ENCODE measurements at regions not wholly inside any gene's neighbourhood (a gene's known extent, or its start where the extent isn't known, plus 50 kb on each side); places are given as distances from the start of the nearest gene placed in this dataset.

DNA sequence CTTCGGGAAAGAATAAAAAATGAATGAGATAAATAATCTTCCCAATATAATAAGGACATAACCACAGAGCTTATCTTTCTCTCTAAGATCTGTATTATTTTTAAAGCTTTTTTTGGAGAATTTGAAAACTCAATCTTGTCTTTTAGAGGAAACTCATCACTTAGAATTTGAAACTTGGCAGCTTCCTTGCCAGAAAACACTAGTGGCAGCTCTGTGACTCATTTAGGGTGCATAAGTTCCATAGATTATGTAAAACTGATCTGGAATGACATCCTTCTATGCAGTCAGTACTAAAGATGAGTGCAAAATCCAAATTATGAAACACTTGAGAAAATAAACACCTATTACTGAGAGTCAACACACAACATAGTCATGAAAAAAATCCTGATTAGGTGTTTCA, 848.0 kb downstream of the DACH1 start:
- Mint-ChIP-seq H3K36me3 (ENCODE audit: low read depth, unreplicated experiment) (no peaks in the 10 kb centered on the region), H3K4me1 (ENCODE audit: low read depth, unreplicated experiment) (peaks cover 5% of the 10 kb centered on the region), H3K27ac (ENCODE audit: unreplicated experiment) (no peak overlapping the region), H3K27me3 (ENCODE audit: low read depth, unreplicated experiment) (no peaks in the 10 kb centered on the region), H3K9me3 (ENCODE audit: unreplicated experiment) (no peaks in the 10 kb centered on the region), H3K4me3 (ENCODE audit: unreplicated experiment) (no peak overlapping the region)
- H3K9ac ChIP-seq (ENCODE audit: low read length), result no peak overlapping the region
- H3K4me2 ChIP-seq (ENCODE audit: low read length), result no peak overlapping the region
- H3K27me3 ChIP-seq (ENCODE audit: insufficient read depth, low read length), result no peaks in the 10 kb centered on the region
- TF ChIP-seq CTCF (IDR thresholded peaks at IDR 0.05; ENCODE audit: insufficient read depth, low read depth, low read length) (no peak), EZH2 (IDR thresholded peaks at IDR 0.05; ENCODE audit: insufficient read depth, low read length) (no peak)
- no peak overlapping the region for H2AFZ ChIP-seq (ENCODE audit: low read depth, low read length)
- no peak for FAIRE-seq
- no peaks in the 10 kb centered on the region for H4K20me1 ChIP-seq (ENCODE audit: insufficient read depth, low read length)
- no peak overlapping the region for H3K27ac ChIP-seq (ENCODE audit: low read depth, low read length)
- H3K4me1 ChIP-seq (ENCODE audit: insufficient read depth, low read length), result no peaks in the 10 kb centered on the region
- H3K4me3 ChIP-seq (ENCODE audit: insufficient read depth, low read depth, low read length), result no peak overlapping the region
- no peaks in the 10 kb centered on the region for H3K36me3 ChIP-seq (ENCODE audit: insufficient read depth, low read length)
- no peaks in the 10 kb centered on the region for H3K79me2 ChIP-seq (ENCODE audit: insufficient read depth, low read length)
- no peaks in the 10 kb centered on the region for H3K9me3 ChIP-seq (ENCODE audit: insufficient read depth, low read depth, low read length)
- no peak for DNase-seq (ENCODE audit: low read depth)

DNA sequence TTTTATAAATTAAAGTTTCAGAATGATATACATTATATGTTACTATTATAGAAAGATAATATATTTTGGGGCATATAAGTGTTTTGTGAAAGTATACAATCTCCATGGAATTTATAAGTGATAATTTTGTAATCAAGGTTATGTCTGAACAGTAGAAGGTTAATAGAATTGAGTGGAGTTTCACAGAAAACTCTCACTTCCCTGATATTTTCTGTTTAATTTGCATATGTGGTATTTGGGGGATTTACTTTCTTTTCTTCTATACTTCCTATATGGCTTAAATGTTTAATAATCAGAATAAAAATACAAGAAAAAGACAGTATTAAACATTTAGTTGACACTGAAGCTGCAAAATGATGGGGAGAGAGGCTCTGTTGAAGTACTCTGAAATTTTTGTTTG, 848.5 kb downstream of the DACH1 start:
- Histone ChIP-seq H3K9me3 (ENCODE audit: insufficient read depth, low read depth, low read length) (no peaks in the 10 kb centered on the region), H3K4me2 (ENCODE audit: low read length) (no peak overlapping the region), H3K36me3 (ENCODE audit: insufficient read depth, low read length) (no peaks in the 10 kb centered on the region), H3K27me3 (ENCODE audit: insufficient read depth, low read length) (no peaks in the 10 kb centered on the region), H3K4me3 (ENCODE audit: insufficient read depth, low read depth, low read length) (no peak overlapping the region), H2AFZ (ENCODE audit: low read depth, low read length) (no peak overlapping the region), H3K9ac (ENCODE audit: low read length) (no peak overlapping the region), H3K4me1 (ENCODE audit: insufficient read depth, low read length) (no peaks in the 10 kb centered on the region), H4K20me1 (ENCODE audit: insufficient read depth, low read length) (no peaks in the 10 kb centered on the region), H3K27ac (ENCODE audit: low read depth, low read length) (no peak overlapping the region), H3K79me2 (ENCODE audit: insufficient read depth, low read length) (no peaks in the 10 kb centered on the region)
- Mint-ChIP-seq H3K36me3 (ENCODE audit: low read depth, unreplicated experiment) (no peaks in the 10 kb centered on the region), H3K9me3 (ENCODE audit: unreplicated experiment) (no peaks in the 10 kb centered on the region), H3K27me3 (ENCODE audit: low read depth, unreplicated experiment) (no peaks in the 10 kb centered on the region), H3K4me3 (ENCODE audit: unreplicated experiment) (no peak overlapping the region), H3K27ac (ENCODE audit: unreplicated experiment) (no peak overlapping the region), H3K4me1 (ENCODE audit: low read depth, unreplicated experiment) (peaks cover 5% of the 10 kb centered on the region)
- FAIRE-seq (no peak), DNase-seq (ENCODE audit: low read depth) (no peak)
- no peak for TF ChIP-seq CTCF (IDR thresholded peaks at IDR 0.05; ENCODE audit: insufficient read depth, low read depth, low read length)
- no peak for TF ChIP-seq EZH2 (IDR thresholded peaks at IDR 0.05; ENCODE audit: insufficient read depth, low read length)

GRCh38 chr13:71017607-71018006, 849.4 kb downstream of the DACH1 start:
- no peaks in the 10 kb centered on the region for H3K79me2 ChIP-seq (ENCODE audit: insufficient read depth, low read length)
- H3K36me3 Mint-ChIP-seq (ENCODE audit: low read depth, unreplicated experiment), result no peaks in the 10 kb centered on the region
- no peak overlapping the region for H3K4me2 ChIP-seq (ENCODE audit: low read length)
- FAIRE-seq (no peak), DNase-seq (ENCODE audit: low read depth) (no peak)
- H3K27ac Mint-ChIP-seq (ENCODE audit: unreplicated experiment), result no peak overlapping the region
- H3K4me1 ChIP-seq (ENCODE audit: insufficient read depth, low read length), result no peaks in the 10 kb centered on the region
- H3K27me3 ChIP-seq (ENCODE audit: insufficient read depth, low read length), result no peaks in the 10 kb centered on the region
- H3K27ac ChIP-seq (ENCODE audit: low read depth, low read length), result no peak overlapping the region
- H3K4me1 Mint-ChIP-seq (ENCODE audit: low read depth, unreplicated experiment), result peaks cover 5% of the 10 kb centered on the region
- no peaks in the 10 kb centered on the region for H4K20me1 ChIP-seq (ENCODE audit: insufficient read depth, low read length)
- H3K4me3 ChIP-seq (ENCODE audit: insufficient read depth, low read depth, low read length), result no peak overlapping the region
- H3K9me3 Mint-ChIP-seq (ENCODE audit: unreplicated experiment), result no peaks in the 10 kb centered on the region
- no peak for TF ChIP-seq CTCF (IDR thresholded peaks at IDR 0.05; ENCODE audit: insufficient read depth, low read depth, low read length)
- TF ChIP-seq EZH2 (IDR thresholded peaks at IDR 0.05; ENCODE audit: insufficient read depth, low read length), result no peak
- H3K9me3 ChIP-seq (ENCODE audit: insufficient read depth, low read depth, low read length), result no peaks in the 10 kb centered on the region
- no peak overlapping the region for H3K9ac ChIP-seq (ENCODE audit: low read length)
- no peak overlapping the region for H3K4me3 Mint-ChIP-seq (ENCODE audit: unreplicated experiment)
- no peaks in the 10 kb centered on the region for H3K36me3 ChIP-seq (ENCODE audit: insufficient read depth, low read length)
- H2AFZ ChIP-seq (ENCODE audit: low read depth, low read length), result no peak overlapping the region
- H3K27me3 Mint-ChIP-seq (ENCODE audit: low read depth, unreplicated experiment), result no peaks in the 10 kb centered on the region

Measured in astrocyte (in vitro differentiated cells and primary cell).